ENCODE measurements at regions not wholly inside any gene's neighbourhood (a gene's known extent, or its start where the extent isn't known, plus 50 kb on each side); places are given as distances from the start of the nearest gene placed in this dataset.

- no peak for TF ChIP-seq CTCF (IDR thresholded peaks at IDR 0.05)
- no peak for TF ChIP-seq ZFX (IDR thresholded peaks at IDR 0.05; ENCODE audit: borderline replicate concordance)
Measured at GRCh38 chr21:22106720-22107410, 1108.7 kb downstream of the NCAM2 start.

All from 22Rv1 (cell line).